ENCODE measurements at regions not wholly inside any gene's neighbourhood (a gene's known extent, or its start where the extent isn't known, plus 50 kb on each side); places are given as distances from the start of the nearest gene placed in this dataset.

DNA sequence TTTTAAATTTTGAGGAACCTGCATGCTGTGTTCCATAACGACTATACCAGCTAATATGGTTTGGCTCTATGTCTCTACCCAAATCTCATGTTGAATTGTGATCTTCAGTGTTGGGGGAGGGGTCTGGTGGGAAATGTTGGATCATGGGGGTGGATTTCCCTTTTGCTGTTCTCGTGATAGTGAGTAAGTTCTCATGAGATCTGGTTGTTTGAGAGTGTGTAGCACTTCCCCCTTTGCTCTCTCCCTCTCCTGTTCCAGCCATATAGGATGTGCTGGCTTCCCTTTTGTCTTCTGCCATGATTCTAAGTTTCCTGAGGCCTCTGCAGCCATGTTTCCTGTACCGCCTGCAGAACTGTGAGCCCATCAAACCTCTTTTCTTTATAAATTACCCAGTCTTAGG is 61.8 kb upstream of the NEDD9 start:
- no peak for TF ChIP-seq POLR2A (IDR thresholded peaks at IDR 0.05)
- TF ChIP-seq, protein P1, sequence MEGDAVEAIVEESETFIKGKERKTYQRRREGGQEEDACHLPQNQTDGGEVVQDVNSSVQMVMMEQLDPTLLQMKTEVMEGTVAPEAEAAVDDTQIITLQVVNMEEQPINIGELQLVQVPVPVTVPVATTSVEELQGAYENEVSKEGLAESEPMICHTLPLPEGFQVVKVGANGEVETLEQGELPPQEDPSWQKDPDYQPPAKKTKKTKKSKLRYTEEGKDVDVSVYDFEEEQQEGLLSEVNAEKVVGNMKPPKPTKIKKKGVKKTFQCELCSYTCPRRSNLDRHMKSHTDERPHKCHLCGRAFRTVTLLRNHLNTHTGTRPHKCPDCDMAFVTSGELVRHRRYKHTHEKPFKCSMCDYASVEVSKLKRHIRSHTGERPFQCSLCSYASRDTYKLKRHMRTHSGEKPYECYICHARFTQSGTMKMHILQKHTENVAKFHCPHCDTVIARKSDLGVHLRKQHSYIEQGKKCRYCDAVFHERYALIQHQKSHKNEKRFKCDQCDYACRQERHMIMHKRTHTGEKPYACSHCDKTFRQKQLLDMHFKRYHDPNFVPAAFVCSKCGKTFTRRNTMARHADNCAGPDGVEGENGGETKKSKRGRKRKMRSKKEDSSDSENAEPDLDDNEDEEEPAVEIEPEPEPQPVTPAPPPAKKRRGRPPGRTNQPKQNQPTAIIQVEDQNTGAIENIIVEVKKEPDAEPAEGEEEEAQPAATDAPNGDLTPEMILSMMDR (IDR thresholded peaks at IDR 0.05): no peak

Measured in upper lobe of left lung (tissue), 4 donors.